IMR-90 (cell line): ENCODE measurements at regions not wholly inside any gene's neighbourhood (a gene's known extent, or its start where the extent isn't known, plus 50 kb on each side); places are given as distances from the start of the nearest gene placed in this dataset.

ENCODE experiments used
- ATAC-seq: fragments of 200-7000 bp; cut with Tn5 transposase; 2 replicates; pipeline ENCODE4 v1.9.1; 2020; ENCODE audit warnings: low read depth, mild to moderate bottlenecking, moderate library complexity
- BruUV-seq: library from RNA; stranded (reverse); fragments of 400-500 nt; replicated peaks from 2 replicates; lab custom pipeline; 2021; lab: Mats Ljungman, UMichigan
- CTCF ChIA-PET: fragments of 300-600 bp; formaldehyde crosslinking; extraction: SDS; loops from one replicate; lab custom pipeline; 2021; ENCODE audit warnings: antibody characterized with exemption; lab: Yijun Ruan, JAX
- POLR2A ChIA-PET: fragments of 300-600 bp; sonication (Branson Sonifier 250); formaldehyde crosslinking; loops from one replicate; lab custom pipeline; 2022; ENCODE audit warnings: antibody characterized with exemption; ENCODE audit not compliant: unreplicated experiment; lab: Charles Lee
- DNase-seq: peaks from one replicate; pipeline ENCODE4 v3.0.0; 2013
- H2AFZ ChIP-seq: replicated peaks from 2 replicates; pipeline ENCODE3; 2013; ENCODE audit warnings: low read length, mild to moderate bottlenecking; ENCODE audit not compliant: poor library complexity
- H2AK5ac ChIP-seq: 2 replicates; pipeline ENCODE4 v1.6.1; 2013; ENCODE audit warnings: low read depth, low read length, inconsistent platforms
- H2AK9ac ChIP-seq: replicated peaks from 2 replicates; pipeline ENCODE3; 2013; ENCODE audit warnings: mild to moderate bottlenecking, low read depth, low read length, moderate library complexity; ENCODE audit not compliant: poor library complexity
- H2BK120ac ChIP-seq: 2 replicates; pipeline ENCODE4 v1.6.1; 2013; ENCODE audit warnings: low read depth, low read length, inconsistent platforms
- H2BK15ac ChIP-seq: 3 replicates; pipeline ENCODE4 v1.6.1; 2013; ENCODE audit warnings: low read depth, low read length, inconsistent platforms
- H2BK20ac ChIP-seq: 2 replicates; pipeline ENCODE4 v1.6.1; 2013; ENCODE audit warnings: low read depth, mild to moderate bottlenecking, inconsistent platforms, low read length, moderate library complexity
- H2BK5ac ChIP-seq: 2 replicates; pipeline ENCODE4 v1.6.1; 2013; ENCODE audit warnings: mild to moderate bottlenecking, low read depth, low read length, inconsistent platforms; ENCODE audit not compliant: poor library complexity, severe bottlenecking
- H3K14ac ChIP-seq: replicated peaks from 2 replicates; pipeline ENCODE4 v1.6.1; 2013; ENCODE audit warnings: low read depth, low read length, inconsistent platforms
- H3K18ac ChIP-seq: 2 replicates; pipeline ENCODE4 v1.6.1; 2013; ENCODE audit warnings: low read depth, low read length, control low read depth
- H3K23ac ChIP-seq: 2 replicates; pipeline ENCODE4 v1.6.1; 2013; ENCODE audit warnings: low read depth, low read length, inconsistent platforms
- H3K27ac ChIP-seq: 2 replicates; pipeline ENCODE4 v1.5.1; 2013; ENCODE audit warnings: mild to moderate bottlenecking, control low read depth, low read length; ENCODE audit not compliant: insufficient read depth
- H3K27me3 ChIP-seq: 2 replicates; pipeline ENCODE4 v1.6.1; 2013; ENCODE audit warnings: low read length; ENCODE audit not compliant: control insufficient read depth, insufficient read depth
- H3K36me3 ChIP-seq: 2 replicates; pipeline ENCODE4 v1.6.1; 2013; ENCODE audit warnings: low read length, mixed read lengths; ENCODE audit not compliant: control insufficient read depth, insufficient read depth
- H3K4ac ChIP-seq: 2 replicates; pipeline ENCODE4 v1.6.1; 2013; ENCODE audit warnings: low read depth, low read length, inconsistent platforms
- H3K4me1 ChIP-seq: 2 replicates; pipeline ENCODE4 v1.6.1; 2013; ENCODE audit warnings: low read length, mixed read lengths; ENCODE audit not compliant: control insufficient read depth, insufficient read depth
- H3K4me2 ChIP-seq: 2 replicates; pipeline ENCODE4 v1.6.1; 2013; ENCODE audit warnings: low read depth, mild to moderate bottlenecking, control low read depth, low read length, moderate library complexity
- H3K4me3 ChIP-seq: 2 replicates; pipeline ENCODE4 v1.5.1; 2013; ENCODE audit warnings: low read depth, mild to moderate bottlenecking, control low read depth, low read length, moderate library complexity; ENCODE audit not compliant: insufficient read depth
- H3K56ac ChIP-seq: 2 replicates; pipeline ENCODE4 v1.6.1; 2013; ENCODE audit warnings: low read length, inconsistent platforms; ENCODE audit not compliant: insufficient read depth; ENCODE audit errors: extremely low read depth
- H3K79me1 ChIP-seq, 2 experiments: 2 replicates each; pipeline ENCODE4 v1.6.1; 2013; ENCODE audit warnings: low read length in 2 of 2, inconsistent platforms in 1 of 2, low read depth in 1 of 2
- H3K9ac ChIP-seq: 2 replicates; pipeline ENCODE4 v1.6.1; 2013; ENCODE audit warnings: low read depth, low read length, control low read depth
- H3K9me1 ChIP-seq: 2 replicates; pipeline ENCODE4 v1.6.1; 2013; ENCODE audit warnings: low read length, inconsistent platforms; ENCODE audit not compliant: insufficient read depth
- H3K9me3 ChIP-seq: 2 replicates; pipeline ENCODE4 v1.6.1; 2013; ENCODE audit warnings: low read length; ENCODE audit not compliant: control insufficient read depth, insufficient read depth
- H4K20me1 ChIP-seq: 2 replicates; pipeline ENCODE4 v1.6.1; 2013; ENCODE audit warnings: low read length, inconsistent platforms; ENCODE audit not compliant: insufficient read depth
- H4K5ac ChIP-seq: 2 replicates; pipeline ENCODE4 v1.6.1; 2013; ENCODE audit warnings: mild to moderate bottlenecking, low read depth, low read length, control low read depth
- H4K8ac ChIP-seq, 2 experiments: 2 replicates each; pipeline ENCODE4 v1.6.1; 2013; ENCODE audit warnings: low read depth in 2 of 2, low read length in 2 of 2, control low read depth in 1 of 2, inconsistent platforms in 1 of 2
- H4K91ac ChIP-seq: 2 replicates; pipeline ENCODE4 v1.6.1; 2013; ENCODE audit warnings: low read depth, low read length, inconsistent platforms; ENCODE audit not compliant: insufficient read depth
- BHLHE40 ChIP-seq: fragments of 150-350 bp; IDR thresholded peaks from 2 replicates; pipeline ENCODE4 v1.6.1; 2016; ENCODE audit warnings: mild to moderate bottlenecking, low read depth, low read length
- CHD1 ChIP-seq: IDR thresholded peaks from 2 replicates; pipeline ENCODE4 v1.6.1; 2012; ENCODE audit warnings: low read depth, low read length, improper control_type of control experiment
- FOS ChIP-seq: fragments of 150-350 bp; IDR thresholded peaks from 2 replicates; pipeline ENCODE4 v1.6.1; 2016; ENCODE audit warnings: low read depth, low read length
- MAFK ChIP-seq: IDR thresholded peaks from 2 replicates; pipeline ENCODE4 v1.6.1; 2012; ENCODE audit warnings: low read depth, low read length, improper control_type of control experiment
- MXI1 ChIP-seq: IDR thresholded peaks from 2 replicates; pipeline ENCODE4 v1.6.1; 2012; ENCODE audit warnings: low read depth, mild to moderate bottlenecking, low read length, moderate library complexity, borderline replicate concordance
- POLR2A ChIP-seq: IDR thresholded peaks from 2 replicates; pipeline ENCODE4 v1.6.1; 2012; ENCODE audit warnings: mild to moderate bottlenecking, low read depth, low read length
- RAD21 ChIP-seq: IDR thresholded peaks from 2 replicates; pipeline ENCODE4 v1.6.1; 2012; ENCODE audit warnings: low read length, improper control_type of control experiment
- USF2 ChIP-seq: fragments of 150-350 bp; IDR thresholded peaks from 2 replicates; pipeline ENCODE4 v1.6.1; 2017; ENCODE audit warnings: mild to moderate bottlenecking, antibody characterized with exemption, low read length, low read depth
- WGBS, 2 experiments: methylation state at CpG; one replicate each; pipeline versions ENCODE4 v1.1.5 to v1.1.7; 2013; ENCODE audit warnings: missing lambda C conversion rate in 2 of 2; ENCODE audit not compliant: insufficient read length in 1 of 2; ENCODE audit errors: extremely low coverage in 2 of 2; 5-methylcytosine and 5-hydroxymethylcytosine counted together
- dilution Hi-C: fragments of 300-500 bp; cut with HindIII; formaldehyde crosslinking; loops from one replicate; pipeline ENCODE4 v1.14.3; 2018; ENCODE audit warnings: low sequenced_read_pairs; ENCODE audit not compliant: unreplicated experiment
- in situ Hi-C: fragments of 300-500 bp; cut with MboI; formaldehyde crosslinking; loops from 3 replicates; pipeline ENCODE4 v1.14.3; 2019; ENCODE audit warnings: low sequenced_read_pairs, inconsistent platforms, mixed read lengths
- intact Hi-C: fragments of 100-400 bp; cut with micrococcal nuclease; formaldehyde crosslinking; loops from 2 replicates; pipeline ENCODE4 v1.10.0; 2022
- TF ChIP-seq, protein P1 (sequence below): conservative IDR thresholded peaks from 2 replicates; pipeline ENCODE4 v1.5.1; 2012; ENCODE audit warnings: mild to moderate bottlenecking, low read depth, low read length, improper control_type of control experiment

- Histone ChIP-seq H2BK120ac (no peak overlapping the region), H3K56ac (no peak overlapping the region), H4K8ac (no peak overlapping the region), H3K4me3 (no peak overlapping the region), H3K14ac (no peak overlapping the region), H4K5ac (no peak overlapping the region), H2AK5ac (no peak overlapping the region), H2AK9ac (no peak overlapping the region), H4K20me1 (no peaks in the 10 kb centered on the region), H3K36me3 (no peaks in the 10 kb centered on the region), H3K9me3 (peaks cover 2% of the 10 kb centered on the region; the same call in 1 of the 2 replicates), H2BK5ac (no peak overlapping the region), H3K4ac (no peak overlapping the region), H3K9me1 (no peaks in the 10 kb centered on the region), H3K79me1 (no peaks in the 10 kb centered on the region), H3K18ac (no peak overlapping the region), H2BK15ac (no peak overlapping the region), H4K91ac (no peak overlapping the region), H2AFZ (no peak overlapping the region), H3K27me3 (no peaks in the 10 kb centered on the region), H2BK20ac (no peak overlapping the region), H3K4me2 (no peak overlapping the region), H3K4me1 (no peaks in the 10 kb centered on the region), H3K27ac (no peak overlapping the region), H3K23ac (no peak overlapping the region), H3K9ac (no peak overlapping the region)
- WGBS, 2 experiments, result no CpG with 5 or more reads among the region's 2 CpGs
- DNase-seq, result no peak
- POLR2A ChIA-PET, result no interaction called here
- dilution Hi-C loops, result no loop called here
- intact Hi-C loops, result no loop called here
- CTCF ChIA-PET, result no interaction called here
- TF ChIP-seq RAD21 (no peak), MAFK (no peak), BHLHE40 (no peak), CHD1 (no peak), POLR2A (no peak), MXI1 (no peak), USF2 (no peak), FOS (no peak)
- TF ChIP-seq, protein P1, sequence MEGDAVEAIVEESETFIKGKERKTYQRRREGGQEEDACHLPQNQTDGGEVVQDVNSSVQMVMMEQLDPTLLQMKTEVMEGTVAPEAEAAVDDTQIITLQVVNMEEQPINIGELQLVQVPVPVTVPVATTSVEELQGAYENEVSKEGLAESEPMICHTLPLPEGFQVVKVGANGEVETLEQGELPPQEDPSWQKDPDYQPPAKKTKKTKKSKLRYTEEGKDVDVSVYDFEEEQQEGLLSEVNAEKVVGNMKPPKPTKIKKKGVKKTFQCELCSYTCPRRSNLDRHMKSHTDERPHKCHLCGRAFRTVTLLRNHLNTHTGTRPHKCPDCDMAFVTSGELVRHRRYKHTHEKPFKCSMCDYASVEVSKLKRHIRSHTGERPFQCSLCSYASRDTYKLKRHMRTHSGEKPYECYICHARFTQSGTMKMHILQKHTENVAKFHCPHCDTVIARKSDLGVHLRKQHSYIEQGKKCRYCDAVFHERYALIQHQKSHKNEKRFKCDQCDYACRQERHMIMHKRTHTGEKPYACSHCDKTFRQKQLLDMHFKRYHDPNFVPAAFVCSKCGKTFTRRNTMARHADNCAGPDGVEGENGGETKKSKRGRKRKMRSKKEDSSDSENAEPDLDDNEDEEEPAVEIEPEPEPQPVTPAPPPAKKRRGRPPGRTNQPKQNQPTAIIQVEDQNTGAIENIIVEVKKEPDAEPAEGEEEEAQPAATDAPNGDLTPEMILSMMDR, result no peak
- ATAC-seq, result no peak
- no TSS peak for BruUV-seq
- in situ Hi-C loops, result no loop called here
Measured at GRCh38 chr4:153922148-153922547, 133.3 kb upstream of the SFRP2 start.
